IMR-90 (cell line): ENCODE measurements at regions not wholly inside any gene's neighbourhood (a gene's known extent, or its start where the extent isn't known, plus 50 kb on each side); places are given as distances from the start of the nearest gene placed in this dataset.

Experiments
- ATAC-seq: fragments of 200-7000 bp; cut with Tn5 transposase; 2 replicates; pipeline ENCODE4 v1.9.1; 2020; ENCODE audit warnings: low read depth, mild to moderate bottlenecking, moderate library complexity
- BruUV-seq: library from RNA; stranded (reverse); fragments of 400-500 nt; replicated peaks from 2 replicates; lab custom pipeline; 2021; lab: Mats Ljungman, UMichigan
- CTCF ChIA-PET: fragments of 300-600 bp; formaldehyde crosslinking; extraction: SDS; loops from one replicate; lab custom pipeline; 2021; ENCODE audit warnings: antibody characterized with exemption; lab: Yijun Ruan, JAX
- POLR2A ChIA-PET: fragments of 300-600 bp; sonication (Branson Sonifier 250); formaldehyde crosslinking; loops from one replicate; lab custom pipeline; 2022; ENCODE audit warnings: antibody characterized with exemption; ENCODE audit not compliant: unreplicated experiment; lab: Charles Lee
- DNase-seq: peaks from one replicate; pipeline ENCODE4 v3.0.0; 2013
- H2AFZ ChIP-seq: replicated peaks from 2 replicates; pipeline ENCODE3; 2013; ENCODE audit warnings: low read length, mild to moderate bottlenecking; ENCODE audit not compliant: poor library complexity
- H2AK5ac ChIP-seq: 2 replicates; pipeline ENCODE4 v1.6.1; 2013; ENCODE audit warnings: low read depth, low read length, inconsistent platforms
- H2AK9ac ChIP-seq: replicated peaks from 2 replicates; pipeline ENCODE3; 2013; ENCODE audit warnings: mild to moderate bottlenecking, low read depth, low read length, moderate library complexity; ENCODE audit not compliant: poor library complexity
- H2BK120ac ChIP-seq: 2 replicates; pipeline ENCODE4 v1.6.1; 2013; ENCODE audit warnings: low read depth, low read length, inconsistent platforms
- H2BK15ac ChIP-seq: 3 replicates; pipeline ENCODE4 v1.6.1; 2013; ENCODE audit warnings: low read depth, low read length, inconsistent platforms
- H2BK20ac ChIP-seq: 2 replicates; pipeline ENCODE4 v1.6.1; 2013; ENCODE audit warnings: low read depth, mild to moderate bottlenecking, inconsistent platforms, low read length, moderate library complexity
- H2BK5ac ChIP-seq: 2 replicates; pipeline ENCODE4 v1.6.1; 2013; ENCODE audit warnings: mild to moderate bottlenecking, low read depth, low read length, inconsistent platforms; ENCODE audit not compliant: poor library complexity, severe bottlenecking
- H3K14ac ChIP-seq: replicated peaks from 2 replicates; pipeline ENCODE4 v1.6.1; 2013; ENCODE audit warnings: low read depth, low read length, inconsistent platforms
- H3K18ac ChIP-seq: 2 replicates; pipeline ENCODE4 v1.6.1; 2013; ENCODE audit warnings: low read depth, low read length, control low read depth
- H3K23ac ChIP-seq: 2 replicates; pipeline ENCODE4 v1.6.1; 2013; ENCODE audit warnings: low read depth, low read length, inconsistent platforms
- H3K27ac ChIP-seq: 2 replicates; pipeline ENCODE4 v1.5.1; 2013; ENCODE audit warnings: mild to moderate bottlenecking, control low read depth, low read length; ENCODE audit not compliant: insufficient read depth
- H3K27me3 ChIP-seq: 2 replicates; pipeline ENCODE4 v1.6.1; 2013; ENCODE audit warnings: low read length; ENCODE audit not compliant: control insufficient read depth, insufficient read depth
- H3K36me3 ChIP-seq: 2 replicates; pipeline ENCODE4 v1.6.1; 2013; ENCODE audit warnings: low read length, mixed read lengths; ENCODE audit not compliant: control insufficient read depth, insufficient read depth
- H3K4ac ChIP-seq: 2 replicates; pipeline ENCODE4 v1.6.1; 2013; ENCODE audit warnings: low read depth, low read length, inconsistent platforms
- H3K4me1 ChIP-seq: 2 replicates; pipeline ENCODE4 v1.6.1; 2013; ENCODE audit warnings: low read length, mixed read lengths; ENCODE audit not compliant: control insufficient read depth, insufficient read depth
- H3K4me2 ChIP-seq: 2 replicates; pipeline ENCODE4 v1.6.1; 2013; ENCODE audit warnings: low read depth, mild to moderate bottlenecking, control low read depth, low read length, moderate library complexity
- H3K4me3 ChIP-seq: 2 replicates; pipeline ENCODE4 v1.5.1; 2013; ENCODE audit warnings: low read depth, mild to moderate bottlenecking, control low read depth, low read length, moderate library complexity; ENCODE audit not compliant: insufficient read depth
- H3K56ac ChIP-seq: 2 replicates; pipeline ENCODE4 v1.6.1; 2013; ENCODE audit warnings: low read length, inconsistent platforms; ENCODE audit not compliant: insufficient read depth; ENCODE audit errors: extremely low read depth
- H3K79me1 ChIP-seq, 2 experiments: 2 replicates each; pipeline ENCODE4 v1.6.1; 2013; ENCODE audit warnings: low read length in 2 of 2, inconsistent platforms in 1 of 2, low read depth in 1 of 2
- H3K9ac ChIP-seq: 2 replicates; pipeline ENCODE4 v1.6.1; 2013; ENCODE audit warnings: low read depth, low read length, control low read depth
- H3K9me1 ChIP-seq: 2 replicates; pipeline ENCODE4 v1.6.1; 2013; ENCODE audit warnings: low read length, inconsistent platforms; ENCODE audit not compliant: insufficient read depth
- H3K9me3 ChIP-seq: 2 replicates; pipeline ENCODE4 v1.6.1; 2013; ENCODE audit warnings: low read length; ENCODE audit not compliant: control insufficient read depth, insufficient read depth
- H4K20me1 ChIP-seq: 2 replicates; pipeline ENCODE4 v1.6.1; 2013; ENCODE audit warnings: low read length, inconsistent platforms; ENCODE audit not compliant: insufficient read depth
- H4K5ac ChIP-seq: 2 replicates; pipeline ENCODE4 v1.6.1; 2013; ENCODE audit warnings: mild to moderate bottlenecking, low read depth, low read length, control low read depth
- H4K8ac ChIP-seq, 2 experiments: 2 replicates each; pipeline ENCODE4 v1.6.1; 2013; ENCODE audit warnings: low read depth in 2 of 2, low read length in 2 of 2, control low read depth in 1 of 2, inconsistent platforms in 1 of 2
- H4K91ac ChIP-seq: 2 replicates; pipeline ENCODE4 v1.6.1; 2013; ENCODE audit warnings: low read depth, low read length, inconsistent platforms; ENCODE audit not compliant: insufficient read depth
- BHLHE40 ChIP-seq: fragments of 150-350 bp; IDR thresholded peaks from 2 replicates; pipeline ENCODE4 v1.6.1; 2016; ENCODE audit warnings: mild to moderate bottlenecking, low read depth, low read length
- CEBPB ChIP-seq: IDR thresholded peaks from 2 replicates; pipeline ENCODE4 v1.6.1; 2012; ENCODE audit warnings: low read depth, low read length, improper control_type of control experiment
- FOS ChIP-seq: fragments of 150-350 bp; IDR thresholded peaks from 2 replicates; pipeline ENCODE4 v1.6.1; 2016; ENCODE audit warnings: low read depth, low read length
- MAZ ChIP-seq: IDR thresholded peaks from 2 replicates; pipeline ENCODE4 v1.6.1; 2012; ENCODE audit warnings: low read depth, mild to moderate bottlenecking, low read length, improper control_type of control experiment, moderate library complexity, borderline replicate concordance
- WGBS, 2 experiments: methylation state at CpG; one replicate each; pipeline versions ENCODE4 v1.1.5 to v1.1.7; 2013; ENCODE audit warnings: missing lambda C conversion rate in 2 of 2; ENCODE audit not compliant: insufficient read length in 1 of 2; ENCODE audit errors: extremely low coverage in 2 of 2; 5-methylcytosine and 5-hydroxymethylcytosine counted together
- dilution Hi-C: fragments of 300-500 bp; cut with HindIII; formaldehyde crosslinking; loops from one replicate; pipeline ENCODE4 v1.14.3; 2018; ENCODE audit warnings: low sequenced_read_pairs; ENCODE audit not compliant: unreplicated experiment
- in situ Hi-C: fragments of 300-500 bp; cut with MboI; formaldehyde crosslinking; loops from 3 replicates; pipeline ENCODE4 v1.14.3; 2019; ENCODE audit warnings: low sequenced_read_pairs, inconsistent platforms, mixed read lengths
- intact Hi-C: fragments of 100-400 bp; cut with micrococcal nuclease; formaldehyde crosslinking; loops from 2 replicates; pipeline ENCODE4 v1.10.0; 2022

DNA sequence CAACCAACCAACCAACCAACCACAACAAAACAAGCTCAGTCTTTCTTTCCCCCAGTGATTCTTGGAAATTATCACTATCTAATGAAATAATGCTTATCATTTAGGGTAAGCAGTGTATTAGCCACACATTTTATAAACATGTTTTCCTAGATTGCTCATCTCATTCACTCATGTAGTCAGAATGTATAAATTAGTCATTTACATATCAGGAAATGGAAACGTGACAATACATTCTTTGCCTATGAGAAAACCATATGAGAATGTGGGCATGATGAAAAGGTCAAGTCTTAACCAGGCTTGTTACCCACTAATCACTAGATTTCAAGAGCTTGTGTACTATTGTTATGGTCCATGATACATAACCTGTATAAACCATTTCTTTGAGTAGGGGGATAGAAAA is 1583.4 kb upstream of the PIK3C3 start:
- Histone ChIP-seq H4K91ac (no peak overlapping the region), H3K36me3 (no peaks in the 10 kb centered on the region), H2BK15ac (no peak overlapping the region), H3K14ac (no peak overlapping the region), H4K8ac (peak overlapping the region; percentile 17 to 59; a peak in 2 of 4 replicates), H4K20me1 (no peaks in the 10 kb centered on the region), H2BK20ac (no peak overlapping the region), H3K79me1 (no peaks in the 10 kb centered on the region), H3K4ac (peak overlapping the region; percentile 91; the same call in 1 of the 2 replicates), H3K56ac (no peak overlapping the region), H3K9me3 (no peaks in the 10 kb centered on the region), H2BK5ac (peak overlapping the region; percentile 67), H2AK9ac (no peak overlapping the region), H3K9ac (no peak overlapping the region), H2AFZ (no peak overlapping the region), H2BK120ac (peak overlapping the region; percentile 96; the same call in 1 of the 2 replicates), H2AK5ac (no peak overlapping the region), H3K23ac (peak overlapping the region; percentile 60; the same call in 1 of the 2 replicates), H3K27ac (no peak overlapping the region), H3K4me1 (peaks cover 4% of the 10 kb centered on the region; the same call in 1 of the 2 replicates), H3K4me3 (no peak overlapping the region), H4K5ac (peak overlapping the region; percentile 38; the same call in 1 of the 2 replicates), H3K4me2 (peak overlapping the region; percentile 7; the same call in 1 of the 2 replicates), H3K9me1 (peaks cover 3% of the 10 kb centered on the region; the same call in 1 of the 2 replicates), H3K18ac (no peak overlapping the region), H3K27me3 (no peaks in the 10 kb centered on the region)
- WGBS, 2 experiments = no CpG with 5 or more reads among the region's 1 CpG
- DNase-seq = peak; percentile 83
- TF ChIP-seq CEBPB (peak; percentile 46; the same call in 1 of the 2 replicates), FOS (peak; percentile 57; the same call in 1 of the 2 replicates), MAZ (no peak), BHLHE40 (peak; percentile 99)
- POLR2A ChIA-PET = no interaction called here
- intact Hi-C loops = loop anchor here (10.0 kb wide), 1 partner anchor 503 kb away; no protein-coding TSS in a partner anchor
- ATAC-seq = peak; percentile 74
- dilution Hi-C loops = no loop called here
- CTCF ChIA-PET = interaction anchor here (1.2 kb wide), 2 partner anchors 9 to 131 kb away, joined by 3 read pairs; no protein-coding TSS in a partner anchor
- in situ Hi-C loops = no loop called here
- BruUV-seq = no TSS peak
